ENCODE measurements at regions not wholly inside any gene's neighbourhood (a gene's known extent, or its start where the extent isn't known, plus 50 kb on each side); places are given as distances from the start of the nearest gene placed in this dataset.

DNA sequence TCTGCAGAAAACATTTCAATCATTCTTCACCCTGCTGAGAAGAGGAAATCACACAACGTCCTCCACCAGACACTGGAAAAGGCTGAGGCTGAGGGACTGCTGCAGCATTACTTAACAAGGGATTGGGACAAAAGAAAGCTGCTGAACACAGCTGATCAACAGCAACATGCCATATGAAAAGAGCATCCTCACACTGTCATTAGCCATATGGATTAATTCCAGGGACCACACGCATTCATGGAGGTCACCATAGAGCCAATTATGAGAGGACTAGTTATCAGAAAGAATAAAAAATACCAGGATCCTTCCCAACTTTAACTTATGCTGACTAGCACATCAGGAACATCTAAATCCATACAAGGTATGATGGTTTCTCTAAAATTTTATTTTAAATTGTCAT is 825.0 kb downstream of the NLGN4Y start:
- TF ChIP-seq, protein P1, sequence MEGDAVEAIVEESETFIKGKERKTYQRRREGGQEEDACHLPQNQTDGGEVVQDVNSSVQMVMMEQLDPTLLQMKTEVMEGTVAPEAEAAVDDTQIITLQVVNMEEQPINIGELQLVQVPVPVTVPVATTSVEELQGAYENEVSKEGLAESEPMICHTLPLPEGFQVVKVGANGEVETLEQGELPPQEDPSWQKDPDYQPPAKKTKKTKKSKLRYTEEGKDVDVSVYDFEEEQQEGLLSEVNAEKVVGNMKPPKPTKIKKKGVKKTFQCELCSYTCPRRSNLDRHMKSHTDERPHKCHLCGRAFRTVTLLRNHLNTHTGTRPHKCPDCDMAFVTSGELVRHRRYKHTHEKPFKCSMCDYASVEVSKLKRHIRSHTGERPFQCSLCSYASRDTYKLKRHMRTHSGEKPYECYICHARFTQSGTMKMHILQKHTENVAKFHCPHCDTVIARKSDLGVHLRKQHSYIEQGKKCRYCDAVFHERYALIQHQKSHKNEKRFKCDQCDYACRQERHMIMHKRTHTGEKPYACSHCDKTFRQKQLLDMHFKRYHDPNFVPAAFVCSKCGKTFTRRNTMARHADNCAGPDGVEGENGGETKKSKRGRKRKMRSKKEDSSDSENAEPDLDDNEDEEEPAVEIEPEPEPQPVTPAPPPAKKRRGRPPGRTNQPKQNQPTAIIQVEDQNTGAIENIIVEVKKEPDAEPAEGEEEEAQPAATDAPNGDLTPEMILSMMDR (IDR thresholded peaks at IDR 0.05) = no peak
- TF ChIP-seq POLR2AphosphoS5 (IDR thresholded peaks at IDR 0.05) = no peak

Data from esophagus muscularis mucosa (tissue), 3 donors.